ENCODE measurements at regions not wholly inside any gene's neighbourhood (a gene's known extent, or its start where the extent isn't known, plus 50 kb on each side); places are given as distances from the start of the nearest gene placed in this dataset.
"Not testable (repeated sequence)": the region's sequence is repeated elsewhere in the genome, so short reads cannot be mapped to it uniquely, and the experiment has no call there.

DNA sequence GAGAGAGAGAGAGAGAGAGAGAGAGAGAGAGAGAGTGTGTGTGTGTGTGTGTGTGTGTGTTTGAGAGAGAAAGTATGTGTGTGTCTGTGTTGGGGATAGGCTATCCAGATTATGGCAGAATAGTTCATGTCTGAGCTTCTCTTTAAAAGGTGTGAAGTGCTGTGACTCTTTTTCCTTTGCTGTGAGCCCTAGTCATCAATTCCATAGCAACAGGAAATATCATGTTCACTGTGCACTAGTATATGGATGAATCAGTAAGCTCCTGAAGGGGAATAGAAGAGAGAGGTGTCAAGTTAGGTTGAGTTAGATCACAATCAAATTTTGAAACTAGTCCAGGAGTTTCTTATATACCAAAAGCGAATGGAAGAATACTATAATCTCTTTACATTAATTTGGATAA lies 318.7 kb downstream of the RFPL4B start:
- no peaks in the 10 kb centered on the region for H3K27me3 ChIP-seq (ENCODE audit: insufficient read depth, low read length)
- no peak overlapping the region for H3K9ac ChIP-seq (ENCODE audit: low read depth, low read length)
- H3K4me1 ChIP-seq (ENCODE audit: insufficient read depth, low read length) = no peaks in the 10 kb centered on the region
- H3K4me3 ChIP-seq (ENCODE audit: low read length) = no peak overlapping the region
- no peak overlapping the region for H3K27ac ChIP-seq (ENCODE audit: low read length)
- 0 out of 2 replicates have a peak, but pooled peaks cover 6% of the 10 kb centered on the region for H3K9me3 ChIP-seq (ENCODE audit: insufficient read depth, low read depth, low read length)
- H3K36me3 ChIP-seq (ENCODE audit: insufficient read depth, low read depth, low read length) = no peaks in the 10 kb centered on the region

DNA sequence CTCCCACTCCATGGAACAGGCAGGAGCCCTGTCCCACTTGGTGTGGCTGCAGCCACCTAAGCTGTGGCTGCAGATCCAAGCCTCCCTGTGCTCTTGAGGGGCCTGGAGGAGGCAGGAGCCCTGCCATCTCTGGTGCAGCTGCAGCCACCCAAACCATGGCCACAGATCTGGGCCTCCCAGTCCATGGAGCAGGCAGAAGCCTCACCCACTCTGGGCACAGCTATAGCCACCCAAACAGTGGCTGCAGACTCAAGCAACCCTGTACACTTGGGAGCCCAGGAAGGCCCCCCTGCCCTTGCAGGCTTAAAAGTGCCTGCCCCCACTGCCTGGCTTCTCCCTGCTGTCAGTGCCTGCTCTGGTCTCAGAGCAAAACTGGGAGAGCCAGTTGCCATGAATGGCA lies 320.3 kb downstream of the RFPL4B start:
- 0 out of 2 replicates have a peak, but pooled peaks cover 6% of the 10 kb centered on the region for H3K9me3 ChIP-seq (ENCODE audit: insufficient read depth, low read depth, low read length)
- H3K4me3 ChIP-seq (ENCODE audit: low read length) = no peak overlapping the region
- H3K4me1 ChIP-seq (ENCODE audit: insufficient read depth, low read length) = no peaks in the 10 kb centered on the region
- H3K36me3 ChIP-seq (ENCODE audit: insufficient read depth, low read depth, low read length) = no peaks in the 10 kb centered on the region
- H3K27me3 ChIP-seq (ENCODE audit: insufficient read depth, low read length) = no peaks in the 10 kb centered on the region
- H3K27ac ChIP-seq (ENCODE audit: low read length) = no peak overlapping the region
- no peak overlapping the region for H3K9ac ChIP-seq (ENCODE audit: low read depth, low read length)

DNA sequence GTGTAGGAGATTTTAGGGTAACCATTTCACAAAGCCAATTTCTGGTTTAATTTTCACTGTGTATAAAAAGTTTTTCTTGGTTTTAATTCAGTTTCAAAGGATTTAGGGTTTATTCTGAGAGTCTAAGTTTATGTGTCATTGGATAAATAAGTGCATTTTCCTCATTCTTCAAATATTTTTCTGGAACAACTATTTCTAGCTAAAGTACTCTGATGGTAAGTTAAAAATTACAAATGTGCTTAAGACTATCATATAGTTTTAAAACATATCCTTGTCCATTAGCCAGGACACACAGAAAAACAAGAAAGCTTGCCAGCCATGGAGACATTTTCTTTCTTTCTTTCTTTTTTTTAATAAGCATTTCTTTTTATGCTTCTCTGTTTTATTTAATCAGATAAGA lies 333.0 kb downstream of the RFPL4B start:
- no peaks in the 10 kb centered on the region for H3K9me3 ChIP-seq (ENCODE audit: insufficient read depth, low read depth, low read length)
- no peaks in the 10 kb centered on the region for H3K36me3 ChIP-seq (ENCODE audit: insufficient read depth, low read depth, low read length)
- no peaks in the 10 kb centered on the region for H3K27me3 ChIP-seq (ENCODE audit: insufficient read depth, low read length)
- H3K4me3 ChIP-seq (ENCODE audit: low read length) = no peak overlapping the region
- H3K27ac ChIP-seq (ENCODE audit: low read length) = no peak overlapping the region
- no peak overlapping the region for H3K9ac ChIP-seq (ENCODE audit: low read depth, low read length)
- no peaks in the 10 kb centered on the region for H3K4me1 ChIP-seq (ENCODE audit: insufficient read depth, low read length)

DNA sequence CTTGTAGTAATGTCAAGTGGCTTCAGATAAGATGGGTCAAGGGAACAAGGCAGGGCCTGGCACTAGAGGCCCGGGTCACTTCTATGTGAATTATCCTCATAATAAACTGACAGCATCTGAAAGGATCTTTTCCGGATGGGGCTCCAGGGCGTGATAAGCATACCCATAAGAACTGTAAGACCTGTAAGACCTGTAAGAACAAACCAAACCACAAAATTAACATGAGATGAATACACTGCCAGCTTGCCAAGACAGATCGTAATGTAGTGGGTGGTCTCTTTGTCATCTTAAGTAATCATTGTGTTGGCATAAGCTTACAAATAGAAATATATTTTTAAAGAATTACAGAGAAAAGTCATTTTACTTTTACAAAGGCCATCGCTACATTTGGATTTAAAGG lies 334.9 kb downstream of the RFPL4B start:
- Histone ChIP-seq H3K4me1 (ENCODE audit: insufficient read depth, low read length) (no peaks in the 10 kb centered on the region), H3K27ac (ENCODE audit: low read length) (no peak overlapping the region)

DNA sequence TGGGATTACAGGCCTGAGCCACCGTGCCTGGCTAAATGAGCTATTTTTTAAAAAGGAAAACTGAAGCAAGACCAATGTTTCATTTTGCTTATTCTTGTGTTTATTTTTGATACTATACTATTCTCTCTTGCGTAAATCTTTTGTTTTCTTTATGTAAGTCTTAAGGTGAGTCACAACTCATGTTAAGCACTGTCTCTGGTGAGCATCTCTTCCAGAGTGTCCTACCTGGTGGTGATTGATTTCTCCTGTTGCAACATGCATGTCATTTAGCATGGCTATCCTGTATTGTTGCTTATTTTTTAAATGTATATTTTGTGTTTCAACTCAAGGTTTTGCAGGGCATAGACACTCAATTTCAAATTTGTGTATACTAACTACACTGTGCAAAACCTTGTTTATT lies 336.0 kb downstream of the RFPL4B start:
- Histone ChIP-seq H3K27ac (ENCODE audit: low read length) (no peak overlapping the region), H3K36me3 (ENCODE audit: insufficient read depth, low read depth, low read length) (no peaks in the 10 kb centered on the region), H3K9me3 (ENCODE audit: insufficient read depth, low read depth, low read length) (no peaks in the 10 kb centered on the region), H3K4me1 (ENCODE audit: insufficient read depth, low read length) (no peaks in the 10 kb centered on the region), H3K9ac (ENCODE audit: low read depth, low read length) (no peak overlapping the region), H3K4me3 (ENCODE audit: low read length) (no peak overlapping the region), H3K27me3 (ENCODE audit: insufficient read depth, low read length) (no peaks in the 10 kb centered on the region)

More for the DNA sequence above, 334.9 kb downstream of the RFPL4B start:
- H3K36me3 ChIP-seq (ENCODE audit: insufficient read depth, low read depth, low read length) = no peaks in the 10 kb centered on the region
- H3K27me3 ChIP-seq (ENCODE audit: insufficient read depth, low read length) = no peaks in the 10 kb centered on the region
- H3K4me3 ChIP-seq (ENCODE audit: low read length) = no peak overlapping the region
- H3K9me3 ChIP-seq (ENCODE audit: insufficient read depth, low read depth, low read length) = no peaks in the 10 kb centered on the region
- H3K9ac ChIP-seq (ENCODE audit: low read depth, low read length) = no peak overlapping the region

DNA sequence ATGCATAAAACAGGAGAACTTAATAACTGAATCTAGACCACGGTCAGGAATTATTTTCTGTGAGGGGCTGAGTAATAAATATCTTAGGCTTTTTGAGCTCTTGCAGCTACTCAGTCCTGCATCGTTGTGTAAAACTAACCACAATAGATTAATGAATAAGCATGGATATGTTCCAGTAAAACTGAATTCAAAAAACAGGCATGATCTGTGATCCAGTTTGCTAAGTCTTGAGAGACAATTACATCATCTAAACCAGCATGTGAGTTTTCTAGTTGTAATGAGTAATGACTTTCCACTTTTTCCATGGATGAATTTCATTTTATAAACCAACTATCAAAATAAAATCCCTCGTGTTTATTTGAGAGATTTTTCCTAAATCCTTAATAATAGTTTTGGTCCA lies 336.8 kb downstream of the RFPL4B start:
- no peaks in the 10 kb centered on the region for H3K27me3 ChIP-seq (ENCODE audit: insufficient read depth, low read length)
- H3K4me3 ChIP-seq (ENCODE audit: low read length) = no peak overlapping the region
- no peaks in the 10 kb centered on the region for H3K36me3 ChIP-seq (ENCODE audit: insufficient read depth, low read depth, low read length)
- no peaks in the 10 kb centered on the region for H3K4me1 ChIP-seq (ENCODE audit: insufficient read depth, low read length)
- no peaks in the 10 kb centered on the region for H3K9me3 ChIP-seq (ENCODE audit: insufficient read depth, low read depth, low read length)
- H3K27ac ChIP-seq (ENCODE audit: low read length) = no peak overlapping the region
- no peak overlapping the region for H3K9ac ChIP-seq (ENCODE audit: low read depth, low read length)

DNA sequence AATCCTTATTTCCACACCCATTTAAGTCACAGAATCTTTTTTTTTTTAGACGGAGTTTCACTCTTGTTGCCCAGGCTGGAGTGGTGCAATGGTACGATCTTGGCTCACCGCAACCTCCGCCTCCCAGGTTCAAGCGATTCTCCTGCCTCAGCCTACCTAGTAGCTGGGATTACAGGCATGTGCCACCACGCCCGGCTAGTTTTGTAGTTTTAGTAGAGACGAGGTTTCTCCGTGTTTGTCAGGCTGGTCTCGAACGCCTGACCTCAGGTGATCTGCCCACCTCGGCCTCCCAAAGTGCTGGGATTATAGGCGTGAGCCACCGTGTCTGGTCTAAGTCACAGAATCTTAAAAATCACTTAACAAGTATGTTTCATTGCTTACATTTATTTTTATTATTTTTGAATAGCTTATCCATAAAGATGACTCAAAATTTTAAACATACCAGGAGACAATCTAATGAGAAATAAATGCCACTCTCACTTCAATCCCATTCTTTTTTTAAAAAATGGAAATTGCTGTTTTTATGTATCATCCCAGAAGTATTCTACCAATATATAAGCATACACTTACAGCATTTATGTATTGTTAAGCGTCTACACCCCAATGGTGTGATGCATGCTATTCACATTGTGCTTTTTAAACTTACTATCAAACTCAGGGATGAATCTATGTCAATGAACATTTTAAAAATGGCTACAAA lies 338.5 kb downstream of the RFPL4B start:
- not testable (repeated sequence) for H3K4me1 ChIP-seq (ENCODE audit: insufficient read depth, low read length); H3K27me3 ChIP-seq (ENCODE audit: insufficient read depth, low read length); H3K9ac ChIP-seq (ENCODE audit: low read depth, low read length); H3K9me3 ChIP-seq (ENCODE audit: insufficient read depth, low read depth, low read length); H3K4me3 ChIP-seq (ENCODE audit: low read length); H3K27ac ChIP-seq (ENCODE audit: low read length); H3K36me3 ChIP-seq (ENCODE audit: insufficient read depth, low read depth, low read length)

DNA sequence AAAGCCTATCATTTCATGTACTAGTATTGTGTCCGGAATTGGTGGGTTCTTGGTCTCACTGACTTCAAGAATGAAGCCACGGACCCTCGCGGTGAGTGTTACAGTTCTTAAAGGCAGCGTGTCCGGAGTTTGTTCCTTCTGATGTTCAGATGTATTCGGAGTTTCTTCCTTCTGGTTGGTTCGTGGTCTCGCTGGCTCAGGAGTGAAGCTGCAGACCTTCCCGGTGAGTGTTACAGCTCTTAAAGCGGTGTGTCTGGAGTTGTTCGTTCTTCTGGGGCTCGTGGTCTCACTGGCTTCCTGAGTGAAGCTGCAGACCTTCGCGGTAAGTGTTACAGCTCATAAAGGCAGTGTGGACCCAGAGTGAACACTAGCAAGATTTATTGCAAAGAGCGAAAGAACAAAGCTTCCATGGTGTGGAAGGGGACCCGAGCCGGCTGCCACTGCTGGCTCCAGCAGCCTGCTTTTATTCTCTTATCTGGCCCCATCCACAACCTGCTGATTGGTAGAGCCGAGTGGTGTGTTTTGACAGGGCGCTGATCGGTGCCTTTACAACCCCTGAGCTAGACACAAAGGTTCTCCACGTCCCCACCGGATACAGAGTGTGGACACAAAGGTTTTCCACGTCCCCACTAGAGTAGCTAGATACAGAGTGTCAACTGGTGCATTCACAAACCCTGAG lies 341.5 kb downstream of the RFPL4B start:
- H3K4me3 ChIP-seq (ENCODE audit: low read length); H3K9ac ChIP-seq (ENCODE audit: low read depth, low read length); H3K27me3 ChIP-seq (ENCODE audit: insufficient read depth, low read length); H3K36me3 ChIP-seq (ENCODE audit: insufficient read depth, low read depth, low read length); H3K9me3 ChIP-seq (ENCODE audit: insufficient read depth, low read depth, low read length); H3K27ac ChIP-seq (ENCODE audit: low read length); H3K4me1 ChIP-seq (ENCODE audit: insufficient read depth, low read length): not testable (repeated sequence)

DNA sequence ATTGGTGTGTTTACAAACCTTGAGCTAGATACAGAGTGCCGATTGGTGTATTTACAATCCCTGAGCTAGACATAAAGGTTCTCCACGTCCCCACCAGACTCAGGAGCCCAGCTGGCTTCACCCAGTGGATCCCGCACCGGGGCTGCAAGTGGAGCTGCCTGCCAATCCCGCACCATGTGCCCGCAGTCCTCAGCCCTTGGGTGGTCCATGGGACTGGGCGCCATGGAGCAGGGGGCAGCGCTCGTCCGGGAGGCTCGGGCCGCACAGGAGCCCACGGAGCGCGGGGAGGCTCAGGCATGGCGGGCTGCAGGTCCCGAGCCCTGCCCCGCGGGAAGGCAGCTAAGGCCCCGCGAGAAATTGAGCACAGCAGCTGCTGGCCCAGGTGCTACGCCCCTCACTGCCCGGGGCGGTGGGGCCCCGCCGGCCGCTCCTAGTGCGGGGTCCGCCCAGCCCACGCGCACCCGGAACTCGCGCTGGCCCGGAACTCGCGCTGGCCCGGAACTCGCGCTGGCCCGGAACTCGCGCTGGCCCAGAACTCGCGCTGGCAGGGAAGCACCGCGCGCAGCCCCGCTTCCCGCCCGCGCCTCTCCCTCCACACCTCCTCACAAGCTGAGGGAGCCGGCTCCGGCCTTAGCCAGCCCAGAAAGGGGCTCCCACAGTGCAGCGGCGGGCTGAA lies 342.2 kb downstream of the RFPL4B start:
- not testable (repeated sequence) for H3K4me1 ChIP-seq (ENCODE audit: insufficient read depth, low read length); H3K9me3 ChIP-seq (ENCODE audit: insufficient read depth, low read depth, low read length); H3K27ac ChIP-seq (ENCODE audit: low read length); H3K27me3 ChIP-seq (ENCODE audit: insufficient read depth, low read length); H3K4me3 ChIP-seq (ENCODE audit: low read length); H3K9ac ChIP-seq (ENCODE audit: low read depth, low read length); H3K36me3 ChIP-seq (ENCODE audit: insufficient read depth, low read depth, low read length)

DNA sequence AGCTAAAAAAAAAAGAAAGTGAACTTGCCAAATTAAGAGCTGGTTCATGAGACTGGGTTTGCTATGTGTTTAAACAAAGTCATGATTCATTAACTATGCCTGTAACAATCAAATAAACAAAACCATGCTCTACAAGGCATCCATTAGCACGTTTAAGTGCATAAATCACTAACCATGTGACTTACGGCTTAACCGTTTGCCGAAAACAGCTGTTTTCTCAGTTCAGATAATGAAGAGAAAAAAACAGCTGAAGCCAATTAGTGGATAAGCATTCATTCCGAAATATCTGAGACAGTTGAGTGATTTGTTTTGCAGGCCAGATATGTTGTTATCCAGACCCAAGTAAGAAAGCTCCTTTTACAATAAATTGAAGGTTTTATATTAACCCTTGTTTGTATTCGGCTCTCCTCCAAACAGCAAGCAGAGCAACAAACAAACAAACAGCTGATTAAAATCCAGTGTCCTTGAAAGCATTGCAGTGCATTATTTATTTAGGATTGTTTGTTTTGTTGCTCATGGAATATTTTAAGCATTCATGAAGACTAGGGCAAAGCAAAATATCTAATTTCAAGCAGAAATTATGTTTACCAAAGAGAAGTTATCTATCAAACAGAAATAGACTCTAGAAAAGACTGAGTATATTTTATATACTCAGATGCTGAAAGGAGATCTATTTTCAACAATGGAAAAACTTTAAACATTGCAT lies 343.5 kb downstream of the RFPL4B start:
- Histone ChIP-seq H3K27ac (ENCODE audit: low read length) (no peak overlapping the region), H3K9me3 (ENCODE audit: insufficient read depth, low read depth, low read length) (no peaks in the 10 kb centered on the region), H3K4me3 (ENCODE audit: low read length) (no peak overlapping the region), H3K36me3 (ENCODE audit: insufficient read depth, low read depth, low read length) (no peaks in the 10 kb centered on the region), H3K27me3 (ENCODE audit: insufficient read depth, low read length) (no peaks in the 10 kb centered on the region), H3K4me1 (ENCODE audit: insufficient read depth, low read length) (no peaks in the 10 kb centered on the region), H3K9ac (ENCODE audit: low read depth, low read length) (no peak overlapping the region)

DNA sequence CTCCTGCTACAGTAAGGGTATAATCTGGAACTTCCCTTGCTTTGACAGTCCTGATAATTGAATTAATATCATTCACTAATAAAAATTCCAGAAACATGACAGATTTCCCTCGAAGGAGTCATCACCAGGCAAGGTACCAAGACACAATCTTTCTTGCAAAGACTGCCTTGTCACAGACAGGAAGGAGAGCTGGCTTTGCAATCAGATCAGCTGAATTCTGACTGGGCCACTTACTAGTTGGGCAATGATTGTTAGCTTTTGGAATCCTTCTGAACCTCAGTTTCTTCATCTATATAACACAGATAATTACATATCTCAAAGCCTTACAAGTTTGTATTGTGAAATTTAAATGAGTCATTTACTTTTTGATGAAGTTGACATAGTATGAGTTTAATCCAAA lies 344.2 kb downstream of the RFPL4B start:
- no peak overlapping the region for H3K4me3 ChIP-seq (ENCODE audit: low read length)
- H3K27me3 ChIP-seq (ENCODE audit: insufficient read depth, low read length) = no peaks in the 10 kb centered on the region
- no peaks in the 10 kb centered on the region for H3K36me3 ChIP-seq (ENCODE audit: insufficient read depth, low read depth, low read length)
- no peaks in the 10 kb centered on the region for H3K9me3 ChIP-seq (ENCODE audit: insufficient read depth, low read depth, low read length)
- H3K4me1 ChIP-seq (ENCODE audit: insufficient read depth, low read length) = no peaks in the 10 kb centered on the region
- no peak overlapping the region for H3K27ac ChIP-seq (ENCODE audit: low read length)
- H3K9ac ChIP-seq (ENCODE audit: low read depth, low read length) = no peak overlapping the region

All from iPS-20b (cell line).